Lower leg skin (tissue), 4 donors: ENCODE measurements at regions not wholly inside any gene's neighbourhood (a gene's known extent, or its start where the extent isn't known, plus 50 kb on each side); places are given as distances from the start of the nearest gene placed in this dataset.

Source experiments
- DNase-seq, 2 donors: peaks; one replicate each; pipeline ENCODE4 v3.0.0-alpha.2; 2019; ENCODE audit warnings: low spot score in 2 of 2
- H3K4me3 ChIP-seq: fragments of 200-600 bp; sonication (generic); 2 replicates; pipeline ENCODE4 v1.5.1; 2017; ENCODE audit warnings: mild to moderate bottlenecking, low read depth; ENCODE audit not compliant: poor library complexity, severe bottlenecking
- POLR2A ChIP-seq, 2 donors: fragments of 450-650 bp; IDR thresholded peaks; one replicate each; pipeline ENCODE4 v1.6.1; 2016 to 2017; ENCODE audit warnings: antibody characterized with exemption in 2 of 2, mild to moderate bottlenecking in 1 of 2, moderate library complexity in 1 of 2
- WGBS, 2 donors: methylation state at CpG; one replicate each; pipeline ENCODE4 v1.1.5; 2018; 5-methylcytosine and 5-hydroxymethylcytosine counted together
- intact Hi-C: fragments of 100-400 bp; cut with DNase I; formaldehyde crosslinking; loops from one replicate; pipeline ENCODE4 v1.15.0; 2023; ENCODE audit warnings: low total_unique reads
- TF ChIP-seq, protein P1 (sequence below), 3 donors: fragments of 450-650 bp; IDR thresholded peaks; one replicate each; pipeline ENCODE4 v1.5.1; 2016; ENCODE audit warnings: antibody characterized with exemption in 3 of 3, mild to moderate bottlenecking in 3 of 3, moderate library complexity in 2 of 3

DNA sequence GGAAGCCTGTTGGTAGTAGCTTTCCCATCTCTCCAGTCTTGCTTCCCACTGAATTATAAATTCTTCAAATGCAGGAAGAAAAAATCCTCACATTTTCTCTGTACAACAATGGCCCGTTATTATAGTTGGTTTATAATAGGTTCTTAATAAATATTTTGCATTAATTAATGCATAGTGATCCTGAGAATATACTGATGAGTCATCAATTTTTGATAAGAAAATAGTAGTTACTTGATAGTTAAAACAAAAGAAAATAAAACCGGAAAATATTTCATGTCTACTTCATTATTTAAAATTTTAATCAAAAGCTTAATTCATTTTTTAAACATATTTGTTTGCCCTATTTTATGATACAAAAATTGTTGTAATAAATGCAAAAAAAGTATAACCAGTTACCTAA lies 762.6 kb downstream of the BRINP1 start:
- intact Hi-C loops: no loop called here
- WGBS, 2 donors: 83 to 87% methylated on average over 2 of the region's 2 CpGs
- DNase-seq: no peak
- TF ChIP-seq, protein P1, sequence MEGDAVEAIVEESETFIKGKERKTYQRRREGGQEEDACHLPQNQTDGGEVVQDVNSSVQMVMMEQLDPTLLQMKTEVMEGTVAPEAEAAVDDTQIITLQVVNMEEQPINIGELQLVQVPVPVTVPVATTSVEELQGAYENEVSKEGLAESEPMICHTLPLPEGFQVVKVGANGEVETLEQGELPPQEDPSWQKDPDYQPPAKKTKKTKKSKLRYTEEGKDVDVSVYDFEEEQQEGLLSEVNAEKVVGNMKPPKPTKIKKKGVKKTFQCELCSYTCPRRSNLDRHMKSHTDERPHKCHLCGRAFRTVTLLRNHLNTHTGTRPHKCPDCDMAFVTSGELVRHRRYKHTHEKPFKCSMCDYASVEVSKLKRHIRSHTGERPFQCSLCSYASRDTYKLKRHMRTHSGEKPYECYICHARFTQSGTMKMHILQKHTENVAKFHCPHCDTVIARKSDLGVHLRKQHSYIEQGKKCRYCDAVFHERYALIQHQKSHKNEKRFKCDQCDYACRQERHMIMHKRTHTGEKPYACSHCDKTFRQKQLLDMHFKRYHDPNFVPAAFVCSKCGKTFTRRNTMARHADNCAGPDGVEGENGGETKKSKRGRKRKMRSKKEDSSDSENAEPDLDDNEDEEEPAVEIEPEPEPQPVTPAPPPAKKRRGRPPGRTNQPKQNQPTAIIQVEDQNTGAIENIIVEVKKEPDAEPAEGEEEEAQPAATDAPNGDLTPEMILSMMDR (IDR thresholded peaks at IDR 0.05): no peak
- no peak for TF ChIP-seq POLR2A (IDR thresholded peaks at IDR 0.05)
- H3K4me3 ChIP-seq: no peak overlapping the region

GRCh38 chr9:118609355-118610044 lies 759.7 kb downstream of the BRINP1 start:
- intact Hi-C loops: no loop called here
- no peak overlapping the region for H3K4me3 ChIP-seq
- TF ChIP-seq POLR2A (IDR thresholded peaks at IDR 0.05): no peak
- TF ChIP-seq, protein P1 (IDR thresholded peaks at IDR 0.05): no peak
- no peak for DNase-seq
- 72 to 73% methylated on average over 3 of the region's 3 CpGs for WGBS, 2 donors

GRCh38 chr9:118612201-118612600 lies 757.0 kb downstream of the BRINP1 start:
- intact Hi-C loops: no loop called here
- 58 to 60% methylated on average over 3 of the region's 3 CpGs for WGBS, 2 donors
- no peak overlapping the region for H3K4me3 ChIP-seq
- no peak for DNase-seq
- TF ChIP-seq, protein P1 (IDR thresholded peaks at IDR 0.05): no peak
- TF ChIP-seq POLR2A (IDR thresholded peaks at IDR 0.05): no peak

DNA sequence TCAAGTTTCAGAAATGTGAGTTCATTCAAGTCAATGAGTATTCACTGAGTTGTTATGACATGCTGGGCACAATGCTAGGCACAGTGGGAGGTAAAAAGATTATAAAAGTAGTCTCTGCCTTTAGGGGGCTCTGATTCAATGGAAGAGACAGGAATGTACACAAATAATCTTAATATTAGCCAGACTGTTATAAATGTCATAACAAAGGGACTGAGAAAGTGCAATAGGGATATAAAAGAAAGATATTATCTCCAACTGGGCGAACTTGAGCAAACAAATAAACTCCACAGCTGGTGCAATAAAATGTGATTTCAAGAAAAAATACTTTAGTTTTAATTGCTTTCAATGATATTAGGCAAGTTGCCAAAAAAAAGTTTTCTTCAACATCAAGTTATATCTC lies 755.2 kb downstream of the BRINP1 start:
- 47 to 48% methylated on average over 1 of the region's 1 CpG for WGBS, 2 donors
- no peak for DNase-seq
- no peak overlapping the region for H3K4me3 ChIP-seq
- no peak for TF ChIP-seq POLR2A (IDR thresholded peaks at IDR 0.05)
- TF ChIP-seq, protein P1 (IDR thresholded peaks at IDR 0.05): no peak
- intact Hi-C loops: no loop called here

GRCh38 chr9:118618084-118618483 lies 751.2 kb downstream of the BRINP1 start:
- 76 to 85% methylated on average over 1 of the region's 1 CpG for WGBS, 2 donors
- DNase-seq: no peak

More at GRCh38 chr9:118618084-118618483, 751.2 kb downstream of the BRINP1 start:
- intact Hi-C loops: no loop called here
- TF ChIP-seq, protein P1 (IDR thresholded peaks at IDR 0.05): no peak
- no peak for TF ChIP-seq POLR2A (IDR thresholded peaks at IDR 0.05)
- H3K4me3 ChIP-seq: no peak overlapping the region
